NOMO-1 (cell line): ENCODE measurements at regions not wholly inside any gene's neighbourhood (a gene's known extent, or its start where the extent isn't known, plus 50 kb on each side); places are given as distances from the start of the nearest gene placed in this dataset.
"Not testable (repeated sequence)": the region's sequence is repeated elsewhere in the genome, so short reads cannot be mapped to it uniquely, and the experiment has no call there.

Experiments
- DNase-seq, 2 experiments: peaks; one replicate each; lab custom pipeline; 2025; ENCODE audit not compliant: unreplicated experiment in 2 of 2; lab: John Stamatoyannopoulos, UW

DNA sequence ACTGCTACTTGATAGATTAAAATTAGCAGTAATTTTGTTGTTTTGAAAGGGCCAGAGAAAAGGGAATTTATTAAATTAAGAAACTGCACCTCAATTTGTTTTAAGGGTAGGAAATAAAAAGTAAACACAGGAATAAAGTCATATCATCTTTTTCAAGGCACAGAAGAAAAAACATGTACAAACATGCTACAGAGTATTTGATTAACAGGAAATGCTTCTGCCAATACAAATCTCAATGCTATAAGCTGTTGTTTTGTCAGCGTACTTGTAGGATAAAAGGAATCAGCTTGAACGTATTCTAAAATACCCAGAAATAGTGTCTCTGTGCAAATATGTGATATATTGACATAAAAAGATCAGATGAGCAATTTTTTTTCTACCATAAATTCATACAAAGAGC, 474.0 kb upstream of the MGAT4C start:
- no peak for DNase-seq

DNA sequence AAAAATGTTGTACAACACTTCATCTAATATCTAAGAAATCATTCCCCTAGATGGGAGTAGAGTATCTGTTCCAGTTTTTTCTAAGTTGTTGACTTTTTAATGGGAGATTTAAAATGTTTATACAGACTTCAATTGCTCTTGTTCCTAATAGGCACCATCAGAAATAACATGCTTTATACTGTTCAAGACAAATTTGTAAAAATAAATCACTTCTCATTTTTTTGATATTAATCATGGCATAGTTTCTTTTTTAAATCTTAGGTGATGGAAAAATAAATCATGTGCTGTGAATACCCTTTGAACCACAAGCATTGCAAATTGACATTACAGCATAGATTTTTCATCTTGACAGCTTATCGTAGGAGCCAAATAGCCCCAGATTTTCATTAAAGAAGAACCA, 473.5 kb upstream of the MGAT4C start:
- DNase-seq, result no peak

DNA sequence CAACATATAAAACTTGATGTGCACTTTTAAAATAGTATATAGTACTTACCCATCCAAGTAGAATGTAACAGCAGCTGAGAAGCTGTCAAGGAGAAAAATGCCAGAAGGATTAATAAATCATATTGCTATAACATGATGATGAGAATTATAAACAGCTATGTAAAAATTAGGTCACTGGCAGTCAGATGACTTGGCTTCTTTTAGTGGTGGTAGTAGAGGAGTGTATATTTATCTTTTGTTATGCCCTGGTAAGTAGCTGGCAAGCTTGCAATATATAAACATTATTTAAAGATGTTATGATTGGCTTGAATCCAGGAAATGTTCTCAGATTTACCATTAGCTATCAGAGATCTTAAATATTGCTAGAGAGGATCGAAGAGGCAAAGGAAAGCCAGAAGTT, 471.0 kb upstream of the MGAT4C start:
- DNase-seq, result no peak

DNA sequence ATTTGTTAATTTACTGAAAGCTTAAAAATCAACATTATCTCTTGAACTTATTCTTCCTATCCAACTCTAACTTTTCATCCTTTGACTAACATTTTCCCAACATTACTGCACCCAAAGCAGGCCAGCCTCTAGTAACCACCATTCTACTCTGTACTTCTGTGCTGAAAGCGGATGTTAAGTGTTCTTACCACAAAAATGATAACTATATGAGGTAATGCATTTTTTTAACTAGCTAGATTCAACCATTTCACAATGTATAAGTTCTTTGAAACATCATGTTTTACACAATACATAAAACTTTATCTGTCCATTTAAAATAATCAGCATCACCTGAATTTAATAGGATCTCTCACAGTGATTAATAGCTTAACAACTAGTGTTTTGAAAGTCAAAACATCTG, 468.5 kb upstream of the MGAT4C start:
- no peak for DNase-seq

- no peak for DNase-seq
Measured at GRCh38 chr12:86723326-86723725, 467.1 kb upstream of the MGAT4C start.

GRCh38 chr12:86721713-86722397, 465.7 kb upstream of the MGAT4C start:
- no peak for DNase-seq

DNA sequence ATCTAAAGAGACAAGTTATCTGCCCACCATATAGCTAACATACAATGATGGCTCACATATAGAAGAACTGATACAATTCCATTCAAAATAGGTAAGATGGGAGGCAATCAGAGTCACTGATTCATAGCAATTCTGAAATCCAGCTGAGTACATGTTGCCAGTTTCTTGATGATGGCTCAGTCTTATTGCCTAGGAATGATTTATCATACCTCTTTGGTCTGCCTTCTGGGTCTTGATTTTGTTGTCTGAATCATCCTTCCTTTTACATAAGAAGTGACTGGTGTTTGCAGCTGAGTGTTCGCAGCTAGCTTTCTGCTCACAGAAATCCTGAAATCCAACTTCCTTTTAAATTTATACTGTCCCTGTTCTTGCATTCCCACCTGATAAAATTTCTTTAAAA, 463.2 kb upstream of the MGAT4C start:
- no peak for DNase-seq

GRCh38 chr12:86713121-86713520, 456.9 kb upstream of the MGAT4C start:
- DNase-seq, result no peak

- no peak for DNase-seq
Measured at GRCh38 chr12:86712425-86712843, 456.2 kb upstream of the MGAT4C start.

- DNase-seq, result no peak
Measured at GRCh38 chr12:86711731-86712130, 455.5 kb upstream of the MGAT4C start.

- no peak for DNase-seq
Measured at GRCh38 chr12:86710109-86710508, 453.9 kb upstream of the MGAT4C start.

GRCh38 chr12:86709017-86709416, 452.8 kb upstream of the MGAT4C start:
- DNase-seq, result not testable (repeated sequence)

DNA sequence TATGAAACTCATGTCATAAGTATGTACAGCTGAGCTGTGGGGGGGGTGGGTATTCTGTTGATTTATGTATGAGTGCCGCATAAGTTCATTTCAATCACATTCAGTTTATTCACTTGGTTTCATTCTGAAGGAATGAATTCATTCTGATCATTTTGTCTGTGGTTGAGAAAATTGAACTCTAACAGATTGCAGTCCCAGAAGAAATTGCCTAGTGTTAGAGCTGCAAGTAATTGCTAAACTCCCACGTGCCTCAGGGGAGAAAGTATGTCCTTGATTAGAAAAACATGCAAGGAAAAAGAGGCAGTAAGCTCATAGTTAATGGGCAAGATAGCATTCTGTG, 442.4 kb upstream of the MGAT4C start:
- DNase-seq, result no peak

DNA sequence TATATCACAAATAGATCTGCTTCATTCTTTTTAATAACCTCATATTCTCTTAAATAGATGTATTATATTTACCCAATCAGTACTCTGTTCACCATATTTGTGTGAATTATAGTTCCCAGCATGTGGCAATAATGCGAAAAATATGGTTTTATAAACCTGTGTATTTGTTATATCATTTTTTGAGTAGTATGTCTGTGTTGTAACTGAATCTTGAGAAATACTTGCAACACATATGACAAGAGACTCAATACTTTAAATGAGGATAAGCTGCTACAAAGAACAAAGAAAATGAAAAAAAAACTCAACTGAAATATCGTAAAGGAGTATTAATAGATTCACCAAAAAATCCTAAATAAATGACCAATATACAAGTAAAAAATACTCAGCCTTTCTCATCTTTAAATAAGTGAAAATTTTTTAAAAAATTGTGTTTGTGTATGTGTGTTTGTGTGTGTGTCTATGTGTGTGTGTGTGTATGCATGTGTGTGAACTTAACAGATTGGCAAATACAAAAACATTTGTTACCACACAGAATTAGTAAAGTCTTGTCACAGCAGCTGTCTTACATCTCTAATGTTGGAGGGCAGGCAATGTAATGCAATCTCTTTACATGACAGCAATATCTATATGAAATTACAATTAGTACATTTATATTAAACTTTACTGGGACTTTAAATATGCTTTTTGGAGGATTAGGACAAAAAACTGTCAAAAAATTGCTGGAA, 441.9 kb upstream of the MGAT4C start:
- DNase-seq, result no peak

- no peak for DNase-seq
Measured at GRCh38 chr12:86683568-86684304, 427.5 kb upstream of the MGAT4C start.

DNA sequence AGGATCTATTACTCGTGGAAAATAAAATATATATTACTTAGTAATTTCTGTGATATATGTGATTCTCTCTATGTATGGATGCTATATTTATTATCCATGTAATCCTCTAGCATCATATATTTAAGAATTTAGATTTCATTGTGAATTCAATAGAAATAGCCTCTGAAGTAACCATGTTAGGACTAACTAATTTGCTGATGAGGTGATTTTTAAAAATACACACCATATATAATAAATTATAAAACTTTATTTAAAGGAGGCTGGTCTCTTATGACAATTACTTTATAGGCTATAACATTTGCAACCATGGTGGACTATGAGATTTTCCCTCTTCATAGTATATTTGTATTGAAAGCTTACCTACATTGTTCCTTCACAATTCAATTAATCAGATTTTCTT, 424.9 kb upstream of the MGAT4C start:
- no peak for DNase-seq

DNA sequence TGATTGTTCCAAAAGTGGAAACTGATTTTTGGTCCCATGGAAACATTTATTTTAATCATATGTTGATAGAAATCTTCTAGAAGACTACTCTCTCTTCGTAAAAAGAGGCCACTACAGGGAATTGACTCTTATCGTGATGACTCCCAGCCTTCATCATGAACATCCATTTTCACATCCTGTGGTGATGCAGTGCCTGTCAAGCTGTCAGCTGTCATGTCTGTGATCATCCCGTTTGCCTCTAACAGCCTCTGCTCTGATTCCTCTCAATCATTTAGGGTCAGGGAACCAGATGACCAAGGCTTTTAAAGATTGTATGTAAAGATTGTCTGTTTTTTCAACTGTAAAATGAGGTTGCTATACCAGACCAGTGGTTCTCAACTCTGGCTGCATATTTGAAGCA, 419.0 kb upstream of the MGAT4C start:
- DNase-seq, result no peak

GRCh38 chr12:86670986-86671385, 414.8 kb upstream of the MGAT4C start:
- no peak for DNase-seq

GRCh38 chr12:86669010-86669409, 412.8 kb upstream of the MGAT4C start:
- no peak for DNase-seq

DNA sequence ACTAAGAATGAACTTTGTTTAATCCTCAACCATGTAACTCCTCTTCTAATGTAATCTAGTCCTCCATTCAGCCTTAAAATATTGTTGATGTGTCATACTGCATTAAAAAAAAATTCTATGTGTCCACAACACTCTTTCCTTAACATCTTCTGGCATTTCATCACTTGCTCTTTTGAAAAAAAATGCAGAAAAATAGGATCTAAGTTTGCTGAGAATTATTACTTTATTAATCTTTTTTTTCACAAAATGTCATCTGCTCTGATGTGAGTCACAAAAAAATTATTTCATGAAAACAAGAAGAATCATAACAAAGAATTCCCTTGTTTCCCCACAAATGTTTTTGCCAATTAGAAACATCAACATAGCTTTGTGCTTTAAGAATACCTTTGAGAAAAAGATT, 410.1 kb upstream of the MGAT4C start:
- no peak for DNase-seq

DNA sequence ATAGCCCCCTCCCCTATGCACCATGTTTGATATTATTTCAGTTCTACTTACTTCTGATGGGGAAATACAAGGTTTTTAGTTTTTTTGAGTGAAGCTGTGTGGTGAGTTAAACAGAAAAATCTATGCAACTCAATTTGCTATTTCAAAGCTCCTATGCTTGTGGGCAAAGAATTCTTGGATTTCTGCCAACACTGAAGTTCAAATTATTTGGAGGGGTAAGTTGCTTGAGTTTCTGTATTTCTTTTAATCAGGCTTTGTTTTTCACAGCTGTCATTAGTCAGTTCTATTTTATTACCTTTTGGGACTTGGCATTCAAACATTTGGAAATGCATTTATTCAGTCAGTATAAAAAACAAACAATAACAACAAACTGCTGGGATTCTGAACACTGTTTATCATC, 407.5 kb upstream of the MGAT4C start:
- DNase-seq, result no peak

DNA sequence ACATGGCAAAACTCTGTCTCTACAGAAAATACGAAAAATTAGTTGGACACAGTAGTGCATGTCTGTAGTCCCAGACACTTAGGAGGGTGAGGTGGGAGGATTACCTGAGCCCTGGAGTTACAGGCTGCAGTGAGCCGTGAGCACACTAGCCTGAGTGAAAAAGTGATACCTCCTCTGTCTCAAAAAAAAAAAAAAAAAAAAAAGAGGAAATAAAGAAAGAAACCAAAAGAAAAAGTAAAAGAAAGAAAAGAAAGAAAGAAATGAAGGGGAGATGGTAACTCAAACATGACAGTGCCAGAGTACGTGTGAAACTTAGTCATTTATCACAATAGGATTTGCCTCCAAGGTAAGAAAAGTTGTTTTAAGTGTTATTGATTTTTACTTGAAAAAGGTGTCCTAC, 407.0 kb upstream of the MGAT4C start:
- DNase-seq, result peak in 1 of 2 experiments; percentile 7
